GM03348 (cell line): ENCODE measurements at regions not wholly inside any gene's neighbourhood (a gene's known extent, or its start where the extent isn't known, plus 50 kb on each side); places are given as distances from the start of the nearest gene placed in this dataset.

ENCODE experiments used
- DNase-seq: peaks from one replicate; pipeline ENCODE4 v3.0.0; 2012; ENCODE audit warnings: low spot score

- DNase-seq = peak; percentile 30
Measured at GRCh38 chr4:64581422-64581821, 172.2 kb upstream of the TECRL start.

- DNase-seq = no peak
Measured at GRCh38 chr4:64564126-64564525, 154.9 kb upstream of the TECRL start.

GRCh38 chr4:64559571-64559970 is 150.3 kb upstream of the TECRL start:
- no peak for DNase-seq

GRCh38 chr4:64551125-64551524 is 141.9 kb upstream of the TECRL start:
- no peak for DNase-seq

GRCh38 chr4:64545593-64545992 is 136.3 kb upstream of the TECRL start:
- DNase-seq = no peak

GRCh38 chr4:64539234-64539849 is 130.1 kb upstream of the TECRL start:
- peak; percentile 74 for DNase-seq

- no peak for DNase-seq
Measured at GRCh38 chr4:64538219-64538618, 129.0 kb upstream of the TECRL start.

GRCh38 chr4:64533637-64534036 is 124.4 kb upstream of the TECRL start:
- DNase-seq = no peak

- no peak for DNase-seq
Measured at GRCh38 chr4:64533159-64533558, 123.9 kb upstream of the TECRL start.

- DNase-seq = no peak
Measured at GRCh38 chr4:64520421-64520820, 111.2 kb upstream of the TECRL start.

- DNase-seq = no peak
Measured at GRCh38 chr4:64518600-64518999, 109.3 kb upstream of the TECRL start.

GRCh38 chr4:64516176-64516575 is 106.9 kb upstream of the TECRL start:
- no peak for DNase-seq

GRCh38 chr4:64508089-64508488 is 98.8 kb upstream of the TECRL start:
- DNase-seq = no peak

GRCh38 chr4:64503945-64504675 is 94.9 kb upstream of the TECRL start:
- no peak for DNase-seq

- no peak for DNase-seq
Measured at GRCh38 chr4:64503416-64503815, 94.2 kb upstream of the TECRL start.

- no peak for DNase-seq
Measured at GRCh38 chr4:64497491-64497890, 88.2 kb upstream of the TECRL start.

GRCh38 chr4:64495946-64496345 is 86.7 kb upstream of the TECRL start:
- DNase-seq = no peak

- DNase-seq = no peak
Measured at GRCh38 chr4:64489628-64490027, 80.4 kb upstream of the TECRL start.

GRCh38 chr4:64479338-64479737 is 70.1 kb upstream of the TECRL start:
- DNase-seq = no peak

GRCh38 chr4:64477127-64477526 is 67.9 kb upstream of the TECRL start:
- DNase-seq = no peak

- no peak for DNase-seq
Measured at GRCh38 chr4:64465263-64465662, 56.0 kb upstream of the TECRL start.

- DNase-seq = no peak
Measured at GRCh38 chr4:64464581-64464980, 55.3 kb upstream of the TECRL start.
